Fibroblast of skin of scalp (primary cell): ENCODE measurements at regions not wholly inside any gene's neighbourhood (a gene's known extent, or its start where the extent isn't known, plus 50 kb on each side); places are given as distances from the start of the nearest gene placed in this dataset.

ENCODE experiments used
- DNase-seq: peaks from one replicate; pipeline ENCODE4 v3.0.0-alpha.2; 2013

DNA sequence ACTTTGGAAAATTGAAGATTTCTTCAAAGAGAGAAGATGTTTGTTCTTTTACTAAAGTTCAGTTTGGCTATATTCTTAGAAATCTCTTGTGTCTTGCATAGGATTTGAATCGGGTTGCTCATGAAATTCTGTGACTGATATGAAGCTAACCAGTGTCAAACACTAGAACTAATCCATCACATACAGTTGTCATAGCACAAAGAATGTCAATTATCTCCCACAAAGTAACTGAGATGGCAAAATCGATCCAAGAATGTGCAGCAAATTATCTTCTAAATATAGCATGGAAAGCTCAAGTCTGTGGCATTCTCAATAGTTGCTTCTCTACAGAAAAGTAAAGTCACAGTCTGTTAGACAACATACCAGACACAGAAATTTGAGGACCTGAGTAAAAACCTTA, 768.1 kb upstream of the LRRN3 start:
- no peak for DNase-seq

DNA sequence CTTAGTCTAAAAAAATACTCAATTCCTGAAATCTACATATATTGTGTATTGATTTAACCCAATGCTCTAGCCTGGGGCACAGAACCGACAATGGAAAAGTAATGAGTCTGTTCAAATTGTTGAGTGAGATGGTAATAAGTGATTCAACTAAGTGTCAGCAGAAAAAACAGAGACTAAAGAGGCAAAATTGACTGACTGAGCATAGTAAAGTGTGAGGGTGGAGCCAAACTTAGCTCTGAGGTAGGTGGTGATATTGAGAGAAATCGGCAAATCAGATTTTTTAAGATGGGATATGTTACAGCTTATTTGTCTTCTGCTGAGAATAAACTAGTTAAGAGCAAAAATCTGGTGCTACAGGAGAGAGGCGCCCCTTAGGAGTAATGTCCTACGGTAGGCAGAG, 764.0 kb upstream of the LRRN3 start:
- DNase-seq = no peak

DNA sequence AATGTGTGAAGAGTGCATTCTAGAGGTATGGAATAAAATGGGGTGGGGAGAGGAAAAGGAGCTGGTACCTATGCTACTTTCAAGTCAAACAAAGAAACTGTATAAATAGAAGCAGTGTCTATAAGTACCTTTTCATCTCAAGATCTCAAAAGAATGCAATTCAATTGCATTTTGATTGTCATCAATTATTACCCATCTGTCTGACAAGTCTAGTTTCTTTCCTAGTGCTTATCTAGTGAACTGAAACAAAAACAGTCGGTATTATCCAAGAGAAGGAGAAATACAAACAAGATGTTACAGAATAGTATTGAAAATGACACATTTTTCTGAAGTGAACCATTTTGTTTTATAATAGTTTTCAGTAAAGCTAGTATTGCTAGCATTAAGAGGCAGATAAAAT, 754.5 kb upstream of the LRRN3 start:
- DNase-seq = no peak

DNA sequence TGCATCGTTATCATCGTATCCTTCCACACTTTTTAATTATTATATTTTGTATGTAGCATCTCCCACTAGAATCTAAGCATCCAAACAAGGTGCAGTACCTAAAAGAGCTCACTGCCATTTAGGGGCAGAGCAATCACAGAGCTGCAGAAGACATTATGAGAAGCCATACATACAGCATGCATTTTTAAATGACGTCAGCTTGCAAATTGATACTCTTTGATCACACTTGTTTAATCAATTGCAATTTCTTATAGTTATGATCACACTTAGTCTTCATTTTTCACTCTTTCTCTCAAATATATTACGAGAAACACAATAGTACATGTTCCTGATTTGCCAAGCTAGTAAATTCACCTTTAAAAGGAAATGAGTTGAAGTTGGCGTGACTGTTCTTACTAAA, 753.3 kb upstream of the LRRN3 start:
- no peak for DNase-seq

DNA sequence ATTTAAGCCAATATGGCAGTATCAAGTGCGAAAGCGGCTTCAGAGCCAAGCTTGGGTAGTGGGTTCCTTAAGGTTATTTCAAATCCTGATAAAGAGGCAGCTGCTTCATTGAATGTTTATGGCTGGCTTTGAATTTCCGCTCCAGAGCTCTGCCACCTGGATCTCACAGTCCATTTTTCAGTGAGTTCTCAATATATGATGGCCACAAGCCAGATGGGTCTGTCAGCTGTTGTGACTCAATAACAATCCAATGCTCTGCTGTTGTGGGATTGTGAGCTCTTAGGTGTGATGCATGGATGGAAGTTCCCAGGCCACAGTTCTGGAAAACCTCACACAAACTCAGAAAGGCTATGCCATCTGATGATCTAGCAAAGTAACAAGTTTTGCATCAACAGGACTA, 743.8 kb upstream of the LRRN3 start:
- DNase-seq = no peak

DNA sequence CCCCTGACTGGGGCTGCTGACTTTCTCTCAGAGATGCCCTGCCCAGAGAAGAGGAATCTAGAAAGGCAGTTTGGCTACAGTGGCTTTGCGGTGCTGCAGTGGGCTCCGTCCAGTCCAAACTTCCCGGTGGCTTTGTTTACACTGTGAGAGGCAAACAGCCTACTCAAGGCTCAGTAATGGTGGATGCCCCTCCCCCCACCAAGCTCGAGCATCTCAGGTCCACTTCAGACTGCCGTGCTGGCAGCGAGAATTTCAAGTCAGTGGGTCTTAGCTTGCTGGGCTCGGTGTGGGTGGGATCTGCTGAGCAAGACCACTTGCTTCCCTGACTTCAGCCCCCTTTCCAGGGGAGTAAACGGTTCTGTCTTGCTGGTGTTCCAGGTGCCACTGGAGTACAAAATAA, 734.5 kb upstream of the LRRN3 start:
- no peak for DNase-seq

DNA sequence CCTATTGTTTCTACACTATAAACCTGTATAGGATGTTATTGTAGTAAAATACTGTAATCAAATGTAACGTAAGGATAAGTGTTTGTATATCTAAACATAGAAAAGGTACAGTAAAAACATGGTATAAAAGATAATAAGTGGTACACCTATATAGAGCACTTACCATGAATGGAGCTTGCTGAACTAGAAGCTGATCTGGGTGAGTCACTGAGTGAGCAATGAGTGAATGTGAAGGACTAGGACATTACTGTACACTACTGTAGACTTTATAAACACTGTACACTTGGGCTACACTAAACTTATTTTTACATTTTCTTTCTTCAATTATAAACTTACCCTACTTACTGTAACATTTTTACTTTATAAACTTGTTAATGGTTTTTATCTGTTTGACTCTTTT, 732.9 kb upstream of the LRRN3 start:
- DNase-seq = peak; percentile 6

DNA sequence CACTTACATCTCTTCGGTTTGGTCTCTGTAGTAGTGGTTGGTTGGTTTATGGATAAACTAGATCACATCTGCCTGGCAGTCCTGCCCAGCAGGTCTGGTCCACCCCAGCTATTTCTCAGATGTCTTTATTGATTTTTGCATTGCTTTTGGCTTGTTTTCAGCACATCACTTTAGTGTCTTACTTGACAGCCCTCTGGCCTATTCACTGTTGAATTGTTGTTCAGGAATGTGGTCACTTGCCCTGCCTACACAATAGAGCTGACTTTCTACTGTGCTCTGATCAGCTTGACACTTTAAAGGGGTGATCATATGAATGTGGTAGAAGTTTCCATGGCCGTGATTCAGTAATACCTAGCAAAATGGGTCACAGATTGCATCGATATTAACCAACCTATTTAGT, 719.2 kb upstream of the LRRN3 start:
- DNase-seq = no peak

DNA sequence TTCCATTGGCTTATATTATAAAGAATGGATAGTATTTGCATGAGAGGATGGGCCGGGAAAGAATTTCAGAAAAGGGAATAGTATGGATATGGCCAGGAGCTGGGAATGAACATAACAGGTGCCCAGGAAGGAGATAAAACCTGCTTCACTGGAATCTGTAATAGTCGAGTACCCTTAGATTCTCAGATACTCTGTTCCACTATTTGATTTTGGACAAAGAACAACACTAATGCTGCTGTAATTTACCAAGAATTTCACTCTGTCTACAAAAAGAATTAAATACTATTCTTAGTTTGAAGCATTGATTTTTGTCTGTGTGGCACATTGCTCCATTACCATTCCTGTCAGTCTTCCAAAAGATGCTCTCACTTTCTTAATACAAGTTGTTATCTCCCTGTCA, 718.2 kb upstream of the LRRN3 start:
- DNase-seq = no peak

DNA sequence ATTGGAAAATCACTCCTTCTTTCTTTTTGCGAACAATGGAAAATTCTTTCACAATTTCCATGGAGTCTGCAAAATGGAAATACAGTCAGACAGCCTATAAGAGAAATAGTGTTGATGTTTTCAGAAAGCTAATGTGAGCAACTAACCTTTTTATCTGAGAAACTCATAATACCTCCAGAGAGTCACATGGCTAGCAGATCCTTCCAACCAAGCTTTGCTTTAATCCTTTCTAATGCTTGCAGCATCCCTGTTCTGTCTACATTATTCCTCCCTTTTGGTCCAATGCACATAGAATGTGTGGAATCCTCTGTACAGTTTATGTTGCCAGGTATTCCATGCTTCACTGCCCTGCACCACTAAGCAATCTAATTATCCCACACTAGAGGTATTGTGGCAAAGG, 717.5 kb upstream of the LRRN3 start:
- DNase-seq = no peak

DNA sequence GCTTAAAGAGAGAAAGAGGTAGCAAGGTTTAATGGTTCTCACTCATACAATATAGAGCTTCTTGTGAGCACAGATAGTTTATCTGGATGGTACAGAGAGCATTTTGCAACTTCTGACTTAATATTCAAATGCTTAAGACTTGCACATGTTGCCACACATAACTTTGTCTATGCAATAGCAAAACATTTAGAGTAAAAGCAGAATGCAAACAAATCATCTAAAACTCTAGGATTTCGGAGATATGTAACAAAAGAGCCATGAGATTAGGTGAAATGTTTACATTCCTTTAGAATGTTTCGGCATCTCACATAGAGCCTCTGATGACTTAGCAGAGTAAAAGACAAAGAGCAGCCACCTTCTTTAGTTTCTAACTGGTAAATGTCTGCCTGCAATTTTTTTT, 717.1 kb upstream of the LRRN3 start:
- DNase-seq = no peak

DNA sequence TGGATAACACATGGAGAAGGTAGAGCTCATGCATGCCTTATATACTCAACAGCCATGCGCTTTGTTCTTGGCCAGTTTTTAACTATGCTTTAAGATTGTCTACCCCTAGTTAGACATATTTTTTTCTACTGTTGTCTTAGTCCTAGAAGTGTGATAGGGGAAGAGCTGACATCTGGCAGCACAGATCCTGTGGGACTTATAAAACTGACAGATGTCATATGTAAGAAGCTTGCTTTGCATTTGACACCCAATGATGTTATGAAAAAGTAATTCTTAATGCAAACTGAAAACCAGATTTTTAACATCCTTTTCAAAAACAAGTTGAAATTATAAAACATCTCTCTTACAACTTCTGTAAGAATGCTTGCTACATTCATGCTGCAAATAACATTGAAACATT, 715.9 kb upstream of the LRRN3 start:
- no peak for DNase-seq

DNA sequence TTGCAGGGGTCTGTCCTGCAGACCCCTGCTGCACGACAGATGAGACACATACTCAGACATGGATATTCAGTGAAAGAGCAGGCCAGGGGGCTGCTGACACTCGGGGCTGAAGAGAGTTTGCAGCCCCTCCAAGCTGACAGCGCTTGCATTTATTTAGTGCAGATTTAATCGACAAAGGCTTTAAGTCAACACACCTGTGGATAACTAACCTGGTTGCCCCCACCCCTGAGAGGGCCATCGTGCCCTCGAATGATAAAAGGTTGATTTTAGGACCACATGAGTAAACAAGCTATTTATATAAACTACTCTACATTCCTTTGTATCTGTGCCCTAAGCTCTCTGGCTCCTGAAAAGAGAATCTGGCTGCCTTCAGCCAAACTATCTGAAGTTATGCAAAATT, 708.2 kb upstream of the LRRN3 start:
- DNase-seq = no peak

DNA sequence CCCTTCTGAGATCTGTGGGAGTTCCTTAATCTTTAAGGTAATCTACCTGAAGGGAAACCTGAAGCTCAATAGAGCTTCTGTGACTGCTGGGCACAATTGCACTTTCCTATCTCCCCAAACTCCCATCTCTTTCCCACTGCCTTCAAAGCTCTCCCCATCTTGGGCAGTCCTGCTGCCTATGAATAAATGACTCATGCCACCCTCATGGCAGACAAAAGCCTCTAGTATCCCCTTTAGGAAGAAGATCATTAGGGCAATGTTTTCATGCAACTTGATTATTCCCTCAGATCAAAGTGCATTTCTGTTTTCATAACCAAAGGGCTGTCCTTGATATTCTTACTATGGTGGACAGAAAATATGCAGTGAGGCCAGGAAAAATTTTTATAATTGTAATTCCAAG, 704.9 kb upstream of the LRRN3 start:
- DNase-seq = no peak

DNA sequence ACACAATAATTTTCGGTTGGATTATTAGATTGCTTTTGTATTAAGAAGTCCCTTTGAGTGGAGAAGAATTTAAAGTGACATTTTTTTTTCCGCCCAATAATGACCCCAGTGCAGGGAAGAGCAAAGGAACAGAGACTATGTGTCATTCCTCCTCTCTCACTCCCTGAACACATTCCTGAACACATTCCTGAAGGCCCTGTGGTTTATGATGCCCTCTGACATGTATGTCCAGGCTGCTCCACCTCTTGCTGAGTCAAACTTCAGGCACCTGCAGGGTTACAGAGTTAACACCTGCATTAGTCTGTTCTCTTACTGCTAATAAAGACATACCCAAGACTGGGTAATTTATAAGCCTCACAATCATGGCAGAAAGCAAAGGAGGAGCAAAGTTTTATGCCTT, 704.0 kb upstream of the LRRN3 start:
- DNase-seq = peak; percentile 58

DNA sequence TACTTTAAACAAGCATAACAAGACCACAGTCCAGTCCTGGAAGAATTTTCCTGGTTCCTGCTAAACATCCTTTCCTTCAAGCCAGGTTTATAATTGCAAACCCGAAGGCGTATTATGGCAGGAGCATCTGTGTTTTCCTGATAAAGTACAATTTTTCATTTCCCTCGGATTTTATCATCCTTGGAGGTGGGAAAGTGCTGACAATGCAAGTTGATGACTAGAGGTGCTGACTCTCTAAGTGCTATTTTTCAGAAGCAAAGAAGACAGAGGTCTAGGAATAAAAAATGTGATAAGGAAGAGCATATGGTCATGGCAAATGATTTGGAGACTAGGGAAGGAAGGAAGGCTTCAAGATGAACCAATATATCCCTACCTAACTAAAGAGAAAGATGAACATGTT, 703.2 kb upstream of the LRRN3 start:
- no peak for DNase-seq

DNA sequence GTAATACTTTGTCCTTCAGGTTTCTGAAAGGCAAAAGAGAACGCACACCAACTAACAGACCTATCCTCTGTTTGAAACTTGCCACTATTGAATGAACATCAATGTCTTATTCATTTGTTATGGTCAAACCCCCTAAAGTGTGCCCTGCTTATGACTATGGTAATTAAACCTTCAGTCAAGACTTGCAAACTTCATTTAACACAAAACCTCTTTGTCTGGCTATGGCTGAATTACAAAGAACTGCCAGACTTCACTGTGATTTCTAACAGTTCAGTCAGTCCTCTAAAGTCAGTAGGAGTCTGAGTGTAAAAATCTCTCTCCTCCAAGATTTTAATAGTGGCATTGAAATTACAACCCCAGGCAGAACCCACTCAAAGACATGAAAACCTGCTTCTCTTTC, 702.5 kb upstream of the LRRN3 start:
- DNase-seq = no peak

DNA sequence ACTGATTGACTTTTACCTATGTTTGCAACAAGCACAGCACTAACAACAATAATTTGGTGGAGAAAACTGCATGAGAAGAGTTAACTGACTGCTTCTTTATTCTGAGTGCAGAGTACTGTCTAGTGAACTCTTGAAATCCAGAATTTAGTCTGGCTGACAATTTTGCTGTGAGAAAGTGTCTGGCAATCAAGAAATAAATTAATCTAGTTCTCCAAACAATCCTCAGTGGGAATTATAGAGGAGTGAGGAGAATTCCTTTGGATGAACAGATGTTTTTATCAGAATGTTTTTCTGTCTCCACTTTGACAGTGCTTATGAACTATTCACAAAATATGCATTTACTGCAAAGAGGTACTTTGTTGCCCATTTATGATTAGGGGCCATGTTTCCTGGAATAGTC, 694.9 kb upstream of the LRRN3 start:
- DNase-seq = no peak

DNA sequence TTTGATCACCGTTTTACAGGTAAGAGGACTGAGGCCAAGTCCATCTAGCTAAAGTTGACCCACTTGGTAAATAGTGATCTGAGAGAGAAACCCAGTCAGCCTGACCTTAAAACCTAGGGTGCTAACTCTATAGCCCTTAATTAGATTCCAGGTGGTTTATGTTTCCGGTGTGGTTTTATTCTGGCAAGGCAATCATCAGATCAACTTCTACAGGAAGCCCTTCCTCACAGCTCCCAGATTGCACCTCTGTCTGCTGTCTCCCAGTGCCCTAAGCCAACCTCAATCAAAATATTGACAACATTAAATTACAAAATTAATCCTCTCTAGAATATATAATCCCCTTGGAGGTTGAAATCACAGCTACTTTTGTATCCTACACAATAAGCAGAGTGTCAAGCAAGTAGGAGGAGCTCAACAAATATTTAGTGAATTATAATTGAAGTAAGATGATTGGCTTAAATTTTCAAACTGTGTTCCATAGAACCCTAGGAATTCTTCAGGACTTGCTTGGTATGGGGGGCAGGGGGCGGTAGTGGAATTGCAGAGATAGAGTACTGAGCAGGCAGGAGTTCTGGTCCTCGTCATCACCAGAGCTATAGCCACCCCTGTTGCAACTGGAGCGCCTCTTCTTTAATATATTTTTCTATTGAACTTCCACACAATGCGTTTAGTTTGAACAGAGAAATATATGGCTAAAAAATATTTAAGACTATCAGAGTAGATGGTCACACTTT, 692.8 kb upstream of the LRRN3 start:
- no peak for DNase-seq

DNA sequence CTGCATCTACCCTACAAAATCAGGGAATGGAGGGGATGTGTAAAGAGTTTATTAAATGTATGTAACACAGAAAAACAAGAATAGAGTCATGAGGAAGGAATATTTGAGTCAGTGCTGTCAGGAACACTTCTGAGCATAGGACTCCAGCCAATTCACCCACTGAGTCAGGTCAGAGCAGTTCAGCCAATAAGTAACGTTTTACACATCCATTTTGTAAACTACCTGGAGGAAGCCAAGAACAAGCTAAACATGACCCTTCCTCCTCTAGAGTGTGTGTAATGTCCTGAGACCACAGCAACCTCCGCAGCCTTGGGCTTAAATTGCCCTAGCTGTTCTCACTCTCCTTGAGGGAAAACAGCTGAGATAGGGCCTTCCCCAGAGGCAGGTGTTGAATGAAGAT, 691.5 kb upstream of the LRRN3 start:
- no peak for DNase-seq

DNA sequence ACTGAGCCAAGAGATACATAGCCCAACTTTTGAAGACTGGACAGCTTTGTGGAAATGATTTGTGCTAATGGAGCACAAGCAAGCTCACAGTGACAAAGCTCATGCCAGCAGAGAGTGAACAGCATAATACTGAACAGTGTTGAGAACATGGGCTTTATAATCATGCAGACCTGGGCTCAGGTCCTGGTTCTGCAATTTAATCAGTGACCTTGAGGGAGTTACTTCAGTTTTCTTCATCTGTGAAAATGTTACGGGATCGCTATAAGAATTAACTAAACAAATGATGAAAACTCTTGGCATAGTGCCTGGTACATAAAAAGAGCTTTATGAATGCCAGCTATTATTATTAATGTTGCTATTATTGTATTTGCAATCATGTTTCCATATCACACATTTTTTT, 690.5 kb upstream of the LRRN3 start:
- no peak for DNase-seq

DNA sequence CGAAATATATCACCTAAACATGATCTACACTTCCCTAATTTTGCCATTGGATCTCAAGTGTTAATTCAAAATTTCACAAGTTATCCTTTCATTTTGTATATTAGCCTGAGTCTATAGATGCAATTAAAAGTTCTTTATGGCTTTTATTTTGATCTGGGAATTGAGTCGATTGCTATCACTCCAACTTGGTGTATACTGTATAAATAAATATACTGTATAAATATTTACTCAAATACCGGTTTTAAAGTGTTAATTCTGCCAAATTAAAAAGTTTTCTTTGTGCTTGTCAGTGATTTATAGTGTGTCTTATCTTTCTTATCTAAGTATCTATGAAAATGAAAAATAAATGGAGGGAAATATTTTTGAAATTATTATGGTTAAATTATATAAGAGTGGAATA, 683.7 kb upstream of the LRRN3 start:
- no peak for DNase-seq

DNA sequence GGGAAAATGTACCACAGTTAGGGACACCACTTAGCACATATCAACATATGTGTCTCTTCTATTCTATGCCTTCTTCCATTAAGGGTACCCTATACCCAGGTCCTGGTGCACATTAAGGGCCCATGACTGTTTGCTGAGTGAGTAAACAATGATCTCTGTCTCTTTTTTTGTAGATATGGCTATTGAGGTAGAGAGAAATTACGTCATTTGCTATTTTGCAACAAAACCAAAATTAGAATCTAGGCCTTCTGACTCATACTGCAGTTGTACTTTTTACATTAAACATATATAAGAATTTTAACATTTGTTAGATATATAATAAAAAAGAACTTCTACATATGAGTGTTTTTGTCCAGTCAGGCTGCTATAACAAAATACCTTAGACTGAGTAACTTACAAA, 683.2 kb upstream of the LRRN3 start:
- DNase-seq = no peak

DNA sequence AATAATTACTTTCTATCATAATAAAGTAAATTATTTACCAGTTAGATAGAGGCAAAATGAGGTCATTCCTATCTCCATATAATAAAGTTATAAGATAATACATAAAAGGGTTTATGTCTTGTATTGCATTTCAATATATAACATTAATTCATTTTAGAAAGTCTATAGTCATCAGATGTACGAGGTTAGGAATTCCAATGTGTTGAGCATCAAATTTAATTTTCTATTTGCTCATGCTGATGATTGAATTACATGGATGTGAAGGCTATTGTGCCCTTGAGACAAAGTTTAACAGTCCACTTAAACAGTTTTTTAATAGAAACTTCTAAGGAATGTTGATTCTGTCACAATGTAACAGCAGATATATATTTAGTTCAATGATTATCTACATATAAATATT, 678.3 kb upstream of the LRRN3 start:
- no peak for DNase-seq

DNA sequence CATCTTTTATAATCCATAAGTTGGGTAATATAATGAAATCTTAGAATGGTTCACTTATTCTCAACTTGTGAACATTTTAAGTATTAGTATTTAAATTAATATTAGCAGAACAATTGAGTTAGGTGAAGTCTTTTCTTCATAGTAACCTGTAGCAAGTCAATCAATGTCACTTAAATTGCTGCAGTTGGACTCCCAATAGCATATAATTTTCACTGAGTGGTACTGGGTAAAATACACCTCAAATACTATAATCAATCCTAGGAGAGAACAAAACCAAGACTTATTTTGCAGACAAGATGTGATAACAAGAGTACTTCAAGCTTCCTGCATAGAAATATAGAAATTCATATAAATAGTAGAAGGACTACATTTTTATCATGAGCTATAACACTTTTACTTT, 677.9 kb upstream of the LRRN3 start:
- DNase-seq = no peak

DNA sequence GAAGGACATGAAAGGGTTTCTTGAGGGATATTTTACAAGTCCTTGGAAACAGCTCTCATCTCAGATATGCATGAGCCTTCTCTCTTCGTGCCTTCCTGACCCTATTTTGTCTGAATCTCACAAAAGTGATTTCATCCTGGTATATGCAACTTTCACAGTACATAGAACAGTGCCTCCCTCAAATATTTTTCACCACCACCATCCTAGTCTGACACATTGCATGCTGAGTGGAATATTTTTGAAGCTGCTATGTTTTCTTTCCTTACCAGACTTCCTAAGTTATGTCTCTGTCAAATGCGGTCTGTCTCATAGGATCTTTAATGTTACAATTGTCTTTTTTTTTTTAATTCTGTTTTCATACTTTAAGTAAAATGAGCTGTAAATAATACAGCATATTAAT, 673.3 kb upstream of the LRRN3 start:
- peak; percentile 38 for DNase-seq
